ENCODE measurements at regions not wholly inside any gene's neighbourhood (a gene's known extent, or its start where the extent isn't known, plus 50 kb on each side); places are given as distances from the start of the nearest gene placed in this dataset.

DNA sequence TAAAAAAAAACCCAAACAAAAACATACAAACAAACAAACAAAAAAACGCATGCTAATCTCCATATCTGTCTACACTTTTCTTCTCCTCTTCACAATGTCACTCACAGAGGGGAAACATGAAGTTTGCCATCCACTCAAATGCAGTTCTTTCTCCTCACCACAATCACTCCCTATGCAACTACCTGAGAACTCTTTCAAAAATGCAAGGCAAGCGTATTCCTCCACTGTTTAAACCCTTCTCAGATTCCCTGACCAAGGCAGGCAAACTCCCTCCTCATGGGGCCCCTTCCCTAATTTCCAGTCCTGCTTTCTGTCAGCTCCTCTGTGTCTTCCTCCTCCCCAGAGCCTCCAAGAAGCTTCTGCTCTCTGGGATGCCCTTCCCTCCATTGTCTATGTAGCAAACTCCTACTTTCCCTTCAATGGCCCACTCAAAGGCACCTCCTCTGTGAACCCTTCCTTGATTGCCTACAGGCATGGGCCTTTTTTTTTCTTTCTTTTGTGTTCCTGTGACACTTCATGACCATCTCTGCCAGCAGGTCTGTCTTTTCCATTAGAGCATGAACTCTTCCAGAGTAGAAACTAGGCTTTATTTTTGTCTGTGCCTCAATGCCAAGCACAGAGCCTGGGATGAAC is 143.8 kb upstream of the SLC1A4 start:
- no peak overlapping the region for H3K4me3 ChIP-seq (ENCODE audit: low read length)
- DNase-seq (no peak), ATAC-seq (no peak)
- no peaks in the 10 kb centered on the region for H3K27me3 ChIP-seq (ENCODE audit: control insufficient read depth, insufficient read depth)
- no peaks in the 10 kb centered on the region for H3K4me1 ChIP-seq (ENCODE audit: control insufficient read depth, insufficient read depth, low read length)
- WGBS: 88% methylated on average over 2 of the region's 2 CpGs
- intact Hi-C loops (cut with DNase I): no loop called here
- no peak overlapping the region for H3K27ac ChIP-seq (ENCODE audit: low read length)
- no peaks in the 10 kb centered on the region for H3K9me3 ChIP-seq (ENCODE audit: control insufficient read depth, low read length)

DNA sequence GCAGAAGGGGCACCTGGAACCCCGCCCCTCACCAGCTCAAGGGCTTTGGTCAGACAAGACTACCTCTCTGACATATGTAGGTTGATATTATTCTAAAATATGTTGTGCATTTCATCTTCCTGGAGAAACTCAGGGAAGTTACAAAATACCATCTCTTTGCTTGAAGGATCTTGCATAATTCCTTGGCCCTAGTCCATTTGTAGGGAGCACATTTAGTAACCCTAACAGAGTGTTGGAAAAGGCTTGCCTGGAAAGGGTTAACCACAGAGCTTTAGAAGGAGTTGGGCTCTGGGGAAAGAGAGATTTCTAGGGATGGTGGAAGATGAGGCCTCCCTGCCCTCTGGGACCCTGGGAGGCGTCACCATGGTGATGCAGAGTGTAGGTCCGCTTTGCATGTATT is 143.0 kb upstream of the SLC1A4 start:
- H3K9me3 ChIP-seq (ENCODE audit: control insufficient read depth, low read length): no peaks in the 10 kb centered on the region
- H3K4me1 ChIP-seq (ENCODE audit: control insufficient read depth, insufficient read depth, low read length): no peaks in the 10 kb centered on the region
- no peak overlapping the region for H3K27ac ChIP-seq (ENCODE audit: low read length)
- no peak for DNase-seq
- H3K4me3 ChIP-seq (ENCODE audit: low read length): no peak overlapping the region
- no peaks in the 10 kb centered on the region for H3K27me3 ChIP-seq (ENCODE audit: control insufficient read depth, insufficient read depth)
- ATAC-seq: peak in 1 of 2 donors; percentile 51
- WGBS: 81% methylated on average over 3 of the region's 3 CpGs
- intact Hi-C loops (cut with DNase I): no loop called here

- intact Hi-C loops (cut with DNase I): no loop called here
- no peaks in the 10 kb centered on the region for H3K9me3 ChIP-seq (ENCODE audit: control insufficient read depth, low read length)
- H3K27me3 ChIP-seq (ENCODE audit: control insufficient read depth, insufficient read depth): no peaks in the 10 kb centered on the region
- no peak for DNase-seq
- no peak overlapping the region for H3K27ac ChIP-seq (ENCODE audit: low read length)
- WGBS: 88% methylated on average over 5 of the region's 5 CpGs
- H3K4me3 ChIP-seq (ENCODE audit: low read length): no peak overlapping the region
- no peaks in the 10 kb centered on the region for H3K4me1 ChIP-seq (ENCODE audit: control insufficient read depth, insufficient read depth, low read length)
- ATAC-seq: no peak
Observed at GRCh38 chr2:64847930-64848329, 141.3 kb upstream of the SLC1A4 start.

- no peaks in the 10 kb centered on the region for H3K27me3 ChIP-seq (ENCODE audit: control insufficient read depth, insufficient read depth)
- no peak overlapping the region for H3K4me3 ChIP-seq (ENCODE audit: low read length)
- H3K9me3 ChIP-seq (ENCODE audit: control insufficient read depth, low read length): no peaks in the 10 kb centered on the region
- intact Hi-C loops (cut with DNase I): no loop called here
- H3K4me1 ChIP-seq (ENCODE audit: control insufficient read depth, insufficient read depth, low read length): no peaks in the 10 kb centered on the region
- DNase-seq: no peak
- ATAC-seq: no peak
- 92% methylated on average over 5 of the region's 5 CpGs for WGBS
- no peak overlapping the region for H3K27ac ChIP-seq (ENCODE audit: low read length)
Observed at GRCh38 chr2:64848363-64848762, 140.8 kb upstream of the SLC1A4 start.

DNA sequence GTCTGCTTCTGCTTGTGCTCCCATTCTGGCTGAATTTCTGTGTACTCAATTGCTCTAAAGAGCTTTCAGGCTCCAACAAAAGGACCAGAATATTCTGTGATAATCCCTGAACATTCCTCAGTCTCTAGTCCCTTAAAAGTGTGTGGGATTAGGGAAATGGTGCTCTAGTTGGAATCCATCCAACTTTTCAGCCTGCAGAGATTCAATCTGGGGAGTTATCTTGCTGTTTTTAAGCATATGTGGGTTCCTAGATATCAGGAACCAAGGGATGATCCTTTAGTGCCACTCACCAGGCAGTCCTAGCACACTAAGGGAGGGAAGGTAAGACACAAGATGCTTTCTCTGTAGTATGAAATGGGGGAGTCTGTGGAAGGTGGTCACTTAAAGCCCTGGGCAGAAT is 140.3 kb upstream of the SLC1A4 start:
- intact Hi-C loops (cut with DNase I): no loop called here

DNA sequence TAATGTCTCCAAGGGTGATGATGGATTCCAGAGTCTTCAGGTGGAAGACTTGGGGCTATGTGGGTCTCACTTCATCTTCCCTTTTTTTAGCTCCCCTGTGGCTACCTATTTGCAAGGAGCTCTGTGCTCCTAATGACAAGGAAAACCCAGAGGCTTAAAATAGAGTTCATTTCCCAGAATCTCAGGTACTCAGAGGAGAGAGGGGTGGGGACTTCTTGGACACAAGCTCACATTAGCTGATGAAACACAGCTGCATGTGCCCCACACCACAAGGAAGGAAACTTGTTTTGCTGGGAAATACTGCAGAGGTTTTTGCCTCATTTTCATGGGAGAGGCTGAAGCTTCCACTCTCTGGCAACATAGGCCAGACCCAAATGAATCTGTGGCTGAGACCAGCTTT is 138.6 kb upstream of the SLC1A4 start:
- ATAC-seq (no peak), DNase-seq (no peak)
- Histone ChIP-seq H3K9me3 (ENCODE audit: control insufficient read depth, low read length) (no peaks in the 10 kb centered on the region), H3K4me3 (ENCODE audit: low read length) (no peak overlapping the region), H3K4me1 (ENCODE audit: control insufficient read depth, insufficient read depth, low read length) (no peaks in the 10 kb centered on the region), H3K27ac (ENCODE audit: low read length) (no peak overlapping the region), H3K27me3 (ENCODE audit: control insufficient read depth, insufficient read depth) (no peaks in the 10 kb centered on the region)
- intact Hi-C loops (cut with DNase I): no loop called here

More for the DNA sequence above, 140.3 kb upstream of the SLC1A4 start:
- ATAC-seq: no peak
- DNase-seq: no peak
- no peak overlapping the region for H3K27ac ChIP-seq (ENCODE audit: low read length)
- H3K4me1 ChIP-seq (ENCODE audit: control insufficient read depth, insufficient read depth, low read length): no peaks in the 10 kb centered on the region
- H3K27me3 ChIP-seq (ENCODE audit: control insufficient read depth, insufficient read depth): no peaks in the 10 kb centered on the region
- H3K4me3 ChIP-seq (ENCODE audit: low read length): no peak overlapping the region
- H3K9me3 ChIP-seq (ENCODE audit: control insufficient read depth, low read length): no peaks in the 10 kb centered on the region

DNA sequence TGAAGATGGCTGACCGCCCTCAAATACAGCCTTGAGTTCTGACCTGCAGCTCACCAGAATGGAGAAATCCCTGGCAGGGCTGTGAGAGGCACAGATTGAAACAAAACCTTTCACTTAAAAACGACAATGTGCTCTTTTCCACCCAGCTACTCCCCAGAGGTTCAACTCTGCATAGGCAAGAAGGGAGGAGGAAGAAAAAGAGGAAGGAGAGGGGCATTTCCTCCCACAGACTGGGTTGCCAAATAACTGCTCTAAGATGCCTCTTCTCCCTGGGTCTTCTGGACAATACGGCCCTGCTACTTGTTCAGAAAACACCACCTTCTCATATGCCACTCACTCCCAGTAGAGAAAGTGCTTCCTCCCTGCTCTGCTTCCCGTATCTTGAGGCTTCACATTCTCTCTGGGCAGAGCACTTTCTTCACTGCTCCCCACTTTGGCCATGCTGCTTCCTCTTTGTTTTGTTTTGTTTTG is 136.4 kb upstream of the SLC1A4 start:
- Histone ChIP-seq H3K27ac (ENCODE audit: low read length) (no peak overlapping the region), H3K4me3 (ENCODE audit: low read length) (no peak overlapping the region), H3K9me3 (ENCODE audit: control insufficient read depth, low read length) (no peaks in the 10 kb centered on the region), H3K4me1 (ENCODE audit: control insufficient read depth, insufficient read depth, low read length) (peaks cover 3% of the 10 kb centered on the region), H3K27me3 (ENCODE audit: control insufficient read depth, insufficient read depth) (no peaks in the 10 kb centered on the region)
- 67% methylated on average over 4 of the region's 4 CpGs for WGBS
- ATAC-seq (peak; percentile 35 to 53), DNase-seq (no peak)
- intact Hi-C loops (cut with DNase I): no loop called here

DNA sequence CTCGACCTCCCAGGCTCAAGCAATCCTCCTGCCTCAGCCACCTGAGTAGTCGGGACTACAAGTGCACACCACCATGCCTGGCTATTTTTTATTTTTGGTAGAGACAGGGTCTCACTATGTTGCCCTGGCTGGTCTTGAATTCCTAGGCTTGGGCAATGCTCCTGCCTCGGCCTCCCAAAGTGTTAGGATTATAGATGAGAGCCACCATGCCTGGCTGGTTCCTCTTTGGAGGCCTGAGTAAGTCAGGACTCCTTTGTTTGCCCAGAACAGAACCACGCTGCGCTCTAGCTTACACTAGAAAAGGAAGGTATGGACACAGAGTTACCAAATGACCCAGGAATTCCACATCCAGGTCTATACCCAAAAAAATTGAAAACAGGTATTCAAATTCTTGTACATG is 135.9 kb upstream of the SLC1A4 start:
- Histone ChIP-seq H3K4me1 (ENCODE audit: control insufficient read depth, insufficient read depth, low read length) (peaks cover 7% of the 10 kb centered on the region), H3K9me3 (ENCODE audit: control insufficient read depth, low read length) (no peaks in the 10 kb centered on the region), H3K4me3 (ENCODE audit: low read length) (no peak overlapping the region), H3K27ac (ENCODE audit: low read length) (no peak overlapping the region), H3K27me3 (ENCODE audit: control insufficient read depth, insufficient read depth) (no peaks in the 10 kb centered on the region)
- intact Hi-C loops (cut with DNase I): no loop called here
- DNase-seq (no peak), ATAC-seq (no peak)
- WGBS: 90% methylated on average over 5 of the region's 5 CpGs

DNA sequence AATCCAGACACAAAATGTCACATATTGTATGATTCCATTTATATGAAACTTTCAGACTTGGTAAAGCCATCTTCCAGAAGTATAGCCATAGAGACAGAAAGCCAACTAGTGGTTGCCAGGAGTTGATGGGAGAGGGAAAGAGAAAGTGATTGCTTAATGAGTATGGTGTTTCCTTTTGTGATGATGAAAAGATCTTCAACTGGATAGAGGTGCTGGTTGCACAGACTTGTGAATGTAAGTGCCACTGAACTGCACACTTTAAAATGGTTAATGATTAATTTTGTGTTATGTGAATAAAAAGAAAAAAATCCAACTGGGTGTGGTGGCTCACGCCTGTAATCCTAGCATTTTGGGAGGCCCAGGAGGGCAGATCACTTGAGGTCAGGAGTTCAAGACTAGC is 135.3 kb upstream of the SLC1A4 start:
- intact Hi-C loops (cut with DNase I): no loop called here
- Histone ChIP-seq H3K27ac (ENCODE audit: low read length) (no peak overlapping the region), H3K27me3 (ENCODE audit: control insufficient read depth, insufficient read depth) (no peaks in the 10 kb centered on the region), H3K9me3 (ENCODE audit: control insufficient read depth, low read length) (no peaks in the 10 kb centered on the region), H3K4me3 (ENCODE audit: low read length) (no peak overlapping the region), H3K4me1 (ENCODE audit: control insufficient read depth, insufficient read depth, low read length) (peaks cover 12% of the 10 kb centered on the region)
- ATAC-seq (no peak), DNase-seq (no peak)
- WGBS: 96% methylated on average over 1 of the region's 1 CpG

DNA sequence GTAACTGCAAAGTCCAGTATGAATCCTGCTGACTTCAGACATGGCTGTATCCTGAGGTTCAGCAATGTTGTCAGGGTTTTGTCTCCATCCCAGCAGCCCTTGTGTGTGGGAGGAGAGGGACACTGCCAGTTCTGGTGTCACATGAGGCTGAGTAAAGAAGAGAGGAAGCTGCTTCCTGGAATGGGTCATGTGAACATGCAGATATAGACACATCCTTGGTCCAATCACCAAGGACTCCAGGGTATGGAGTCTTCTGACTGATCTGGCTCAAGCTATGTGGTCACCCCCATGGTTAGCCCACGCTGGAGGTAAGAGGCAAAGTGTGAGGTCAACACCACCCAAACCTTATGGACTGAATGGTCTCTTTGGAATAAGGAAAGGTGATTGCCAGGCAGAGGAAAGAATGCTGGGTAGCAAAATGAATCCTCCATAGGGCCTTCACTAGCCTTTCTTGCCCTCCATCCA is 134.4 kb upstream of the SLC1A4 start:
- Histone ChIP-seq H3K4me1 (ENCODE audit: control insufficient read depth, insufficient read depth, low read length) (peaks cover 12% of the 10 kb centered on the region), H3K9me3 (ENCODE audit: control insufficient read depth, low read length) (no peaks in the 10 kb centered on the region), H3K27ac (ENCODE audit: low read length) (no peak overlapping the region), H3K4me3 (ENCODE audit: low read length) (no peak overlapping the region), H3K27me3 (ENCODE audit: control insufficient read depth, insufficient read depth) (no peaks in the 10 kb centered on the region)
- intact Hi-C loops (cut with DNase I): loop anchor here in 2 of 4 donors (5.0 kb wide), 2 partner anchors 83 to 103 kb away; no protein-coding TSS in a partner anchor
- WGBS: 88% methylated on average over 1 of the region's 1 CpG
- peak in 2 of 3 donors; percentile 43 to 69 for DNase-seq
- ATAC-seq: peak; percentile 4 to 25

DNA sequence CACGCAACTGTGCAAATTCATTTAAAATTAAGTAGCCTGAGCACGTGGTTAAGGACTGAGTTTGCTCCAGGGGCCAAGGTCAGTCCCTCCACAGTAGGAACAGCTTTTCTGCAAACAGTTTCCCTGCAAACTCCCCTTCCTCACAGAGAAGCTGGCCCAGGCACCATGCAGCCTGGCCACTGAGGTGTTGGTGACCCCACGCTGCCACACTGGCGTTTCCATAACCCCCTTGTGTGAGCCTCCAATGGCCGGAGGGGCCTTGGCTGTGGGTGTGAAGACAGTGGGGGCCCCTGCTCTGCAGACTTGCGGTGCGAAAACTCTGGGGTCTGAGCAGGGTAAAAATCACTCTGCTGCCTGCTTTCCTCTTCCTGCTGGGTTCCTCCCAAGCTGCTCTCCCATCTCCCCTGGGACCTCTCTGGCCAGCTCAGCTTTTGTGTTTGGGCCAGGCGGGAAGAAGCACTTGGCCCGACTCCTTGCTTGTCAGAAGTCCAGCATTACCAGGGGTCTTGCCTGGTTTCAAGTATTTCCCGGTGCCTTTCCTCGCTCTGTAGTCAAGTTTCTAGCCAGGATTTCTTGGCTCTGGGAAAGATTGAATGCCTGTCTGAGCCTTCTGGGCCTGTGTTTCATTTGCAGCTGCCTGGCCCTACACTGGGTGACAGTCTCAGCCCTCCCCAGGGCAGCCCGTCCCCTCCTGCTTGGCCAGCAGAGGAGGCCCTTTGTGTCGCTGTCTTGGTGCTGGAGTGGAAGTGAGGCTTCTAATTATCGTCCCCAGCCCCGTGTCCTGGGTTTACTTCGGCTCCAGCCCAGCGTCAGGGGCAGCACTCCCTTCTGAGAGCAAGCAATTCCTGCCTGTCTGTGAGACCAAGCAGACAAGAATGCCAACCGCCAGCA is 131.4 kb upstream of the SLC1A4 start:
- no peak overlapping the region for H3K4me3 ChIP-seq (ENCODE audit: low read length)
- peaks cover 12% of the 10 kb centered on the region for H3K4me1 ChIP-seq (ENCODE audit: control insufficient read depth, insufficient read depth, low read length)
- ATAC-seq (peak; percentile 25), DNase-seq (peak; percentile 74 to 87 (median 85))
- no peaks in the 10 kb centered on the region for H3K9me3 ChIP-seq (ENCODE audit: control insufficient read depth, low read length)
- H3K27ac ChIP-seq (ENCODE audit: low read length): peak overlapping the region; percentile 87
- WGBS: 17% methylated on average over 18 of the region's 18 CpGs
- intact Hi-C loops (cut with DNase I): loop anchor here in 2 of 4 donors (5.0 kb wide), 2 partner anchors 86 to 106 kb away; no protein-coding TSS in a partner anchor
- no peaks in the 10 kb centered on the region for H3K27me3 ChIP-seq (ENCODE audit: control insufficient read depth, insufficient read depth)

Data from right cardiac atrium (tissue), 5 donors.